ENCODE measurements at regions not wholly inside any gene's neighbourhood (a gene's known extent, or its start where the extent isn't known, plus 50 kb on each side); places are given as distances from the start of the nearest gene placed in this dataset.

GRCh38 chr5:152259702-152260101 lies 145.4 kb downstream of the NMUR2 start:
- no peak overlapping the region for H3K4me2 ChIP-seq (ENCODE audit: low read length)
- H3K9me3 ChIP-seq (ENCODE audit: insufficient read depth, low read length): no peaks in the 10 kb centered on the region
- no peaks in the 10 kb centered on the region for H3K79me2 ChIP-seq (ENCODE audit: low read length)
- no peaks in the 10 kb centered on the region for H3K36me3 ChIP-seq (replicated peaks; ENCODE audit: low read depth, low read length)
- H2AFZ ChIP-seq (ENCODE audit: low read depth, low read length): no peak overlapping the region
- TF ChIP-seq CTCF (IDR thresholded peaks at IDR 0.05; ENCODE audit: low read depth, low read length) (no peak), EZH2phosphoT487 (IDR thresholded peaks at IDR 0.05; ENCODE audit: low read depth) (no peak)
- no peak overlapping the region for H3K4me3 ChIP-seq (ENCODE audit: low read length)
- H4K20me1 ChIP-seq (ENCODE audit: insufficient read depth, low read length): no peaks in the 10 kb centered on the region
- H3K9ac ChIP-seq (ENCODE audit: low read length): no peak overlapping the region
- H3K27ac ChIP-seq (ENCODE audit: low read length): no peak overlapping the region
- H3K27me3 ChIP-seq (ENCODE audit: low read depth, low read length): no peaks in the 10 kb centered on the region
- no peaks in the 10 kb centered on the region for H3K4me1 ChIP-seq (ENCODE audit: low read length)

- no peak overlapping the region for H3K9ac ChIP-seq (ENCODE audit: low read length)
- no peaks in the 10 kb centered on the region for H3K36me3 ChIP-seq (replicated peaks; ENCODE audit: low read depth, low read length)
- no peaks in the 10 kb centered on the region for H4K20me1 ChIP-seq (ENCODE audit: insufficient read depth, low read length)
- H3K9me3 ChIP-seq (ENCODE audit: insufficient read depth, low read length): no peaks in the 10 kb centered on the region
- no peak overlapping the region for H3K27ac ChIP-seq (ENCODE audit: low read length)
- H2AFZ ChIP-seq (ENCODE audit: low read depth, low read length): no peak overlapping the region
- no peaks in the 10 kb centered on the region for H3K4me1 ChIP-seq (ENCODE audit: low read length)
- H3K4me2 ChIP-seq (ENCODE audit: low read length): no peak overlapping the region
- no peaks in the 10 kb centered on the region for H3K27me3 ChIP-seq (ENCODE audit: low read depth, low read length)
- H3K79me2 ChIP-seq (ENCODE audit: low read length): no peaks in the 10 kb centered on the region
- no peak overlapping the region for H3K4me3 ChIP-seq (ENCODE audit: low read length)
- TF ChIP-seq CTCF (IDR thresholded peaks at IDR 0.05; ENCODE audit: low read depth, low read length): no peak
Measured at GRCh38 chr5:152256580-152256979, 148.5 kb downstream of the NMUR2 start.

- no peak overlapping the region for H3K4me2 ChIP-seq (ENCODE audit: low read length)
- no peak overlapping the region for H3K9ac ChIP-seq (ENCODE audit: low read length)
- no peak overlapping the region for H3K27ac ChIP-seq (ENCODE audit: low read length)
- no peaks in the 10 kb centered on the region for H3K36me3 ChIP-seq (replicated peaks; ENCODE audit: low read depth, low read length)
- H3K4me3 ChIP-seq (ENCODE audit: low read length): no peak overlapping the region
- TF ChIP-seq CTCF (IDR thresholded peaks at IDR 0.05; ENCODE audit: low read depth, low read length) (no peak), EZH2phosphoT487 (IDR thresholded peaks at IDR 0.05; ENCODE audit: low read depth) (no peak)
- no peaks in the 10 kb centered on the region for H3K27me3 ChIP-seq (ENCODE audit: low read depth, low read length)
- H3K9me3 ChIP-seq (ENCODE audit: insufficient read depth, low read length): no peaks in the 10 kb centered on the region
- H3K79me2 ChIP-seq (ENCODE audit: low read length): no peaks in the 10 kb centered on the region
- no peaks in the 10 kb centered on the region for H3K4me1 ChIP-seq (ENCODE audit: low read length)
- no peak overlapping the region for H2AFZ ChIP-seq (ENCODE audit: low read depth, low read length)
- no peaks in the 10 kb centered on the region for H4K20me1 ChIP-seq (ENCODE audit: insufficient read depth, low read length)
Measured at GRCh38 chr5:152255411-152255810, 149.7 kb downstream of the NMUR2 start.

- TF ChIP-seq CTCF (IDR thresholded peaks at IDR 0.05; ENCODE audit: low read depth, low read length) (no peak), EZH2phosphoT487 (IDR thresholded peaks at IDR 0.05; ENCODE audit: low read depth) (no peak)
Measured at GRCh38 chr5:152247850-152248385, 157.2 kb downstream of the NMUR2 start.

More at GRCh38 chr5:152247850-152248385, 157.2 kb downstream of the NMUR2 start:
- Histone ChIP-seq H3K27me3 (ENCODE audit: low read depth, low read length) (no peaks in the 10 kb centered on the region), H3K9me3 (ENCODE audit: insufficient read depth, low read length) (no peaks in the 10 kb centered on the region), H3K4me3 (ENCODE audit: low read length) (no peak overlapping the region), H3K27ac (ENCODE audit: low read length) (no peak overlapping the region), H4K20me1 (ENCODE audit: insufficient read depth, low read length) (no peaks in the 10 kb centered on the region), H3K36me3 (replicated peaks; ENCODE audit: low read depth, low read length) (no peaks in the 10 kb centered on the region), H3K4me2 (ENCODE audit: low read length) (no peak overlapping the region), H3K4me1 (ENCODE audit: low read length) (no peaks in the 10 kb centered on the region), H3K79me2 (ENCODE audit: low read length) (no peaks in the 10 kb centered on the region), H3K9ac (ENCODE audit: low read length) (no peak overlapping the region), H2AFZ (ENCODE audit: low read depth, low read length) (no peak overlapping the region)

Measured in OCI-LY3 (cell line).